Gastroesophageal sphincter (tissue), 4 donors: ENCODE measurements at regions not wholly inside any gene's neighbourhood (a gene's known extent, or its start where the extent isn't known, plus 50 kb on each side); places are given as distances from the start of the nearest gene placed in this dataset.

Source experiments
- ATAC-seq: fragments of 150-250 bp; one replicate; pipeline ENCODE4 v1.9.1; 2016; ENCODE audit warnings: mild to moderate bottlenecking, moderate library complexity
- H3K27ac ChIP-seq, 4 donors: fragments of 200-600 bp; sonication (generic) in 3 of 4; 1 replicate in 3 of 4; 2 replicates in 1 of 4; pipeline ENCODE4 v1.5.1; 2016 to 2019
- H3K27me3 ChIP-seq: fragments of 200-600 bp; sonication (generic); one replicate; pipeline ENCODE4 v1.5.1; 2019
- H3K36me3 ChIP-seq, 2 donors: fragments of 200-600 bp; sonication (generic); one replicate each; pipeline ENCODE4 v1.5.1; 2019; ENCODE audit warnings: control low read depth in 1 of 2
- H3K4me1 ChIP-seq, 3 donors: fragments of 200-600 bp; sonication (generic); 1 replicate in 2 of 3; 2 replicates in 1 of 3; pipeline ENCODE4 v1.5.1; 2016 to 2019; ENCODE audit warnings: control low read depth in 2 of 3
- H3K4me3 ChIP-seq, 2 donors: fragments of 200-600 bp; sonication (generic); one replicate each; pipeline ENCODE4 v1.5.1; 2019; ENCODE audit warnings: mild to moderate bottlenecking in 1 of 2, moderate library complexity in 1 of 2
- H3K9me3 ChIP-seq, 3 donors: fragments of 200-600 bp; sonication (generic); one replicate each; pipeline ENCODE4 v1.5.1; 2017 to 2019; ENCODE audit warnings: control low read depth in 2 of 3
- CTCF ChIP-seq, 4 experiments: fragments of 200-600 bp in 2 of 4; fragments of 450-650 bp in 2 of 4; sonication (generic) in 1 of 4; IDR thresholded peaks; one replicate each; pipeline ENCODE4 v1.5.1; 2017 to 2019; ENCODE audit warnings: antibody characterized with exemption in 4 of 4, mild to moderate bottlenecking in 2 of 4, moderate library complexity in 2 of 4
- EP300 ChIP-seq: sonication (generic); formaldehyde crosslinking; IDR thresholded peaks from one replicate; pipeline ENCODE4 v1.6.1; 2017; ENCODE audit warnings: antibody characterized with exemption, mild to moderate bottlenecking
- POLR2A ChIP-seq, 2 donors: fragments of 450-650 bp; IDR thresholded peaks; one replicate each; pipeline ENCODE4 v1.6.1; 2017; ENCODE audit warnings: antibody characterized with exemption in 2 of 2, mild to moderate bottlenecking in 2 of 2, moderate library complexity in 1 of 2
- POLR2AphosphoS5 ChIP-seq: sonication (generic); formaldehyde crosslinking; IDR thresholded peaks from one replicate; pipeline ENCODE4 v1.6.1; 2017; ENCODE audit warnings: antibody characterized with exemption
- WGBS, 2 donors: methylation state at CpG; one replicate each; pipeline ENCODE4 v1.1.5; 2018; ENCODE audit warnings: low coverage in 1 of 2; 5-methylcytosine and 5-hydroxymethylcytosine counted together

GRCh38 chr3:70608434-70608833, 296.0 kb upstream of the MDFIC2 start:
- no peak for ATAC-seq
- H3K27me3 ChIP-seq = no peaks in the 10 kb centered on the region
- H3K27ac ChIP-seq = no peak overlapping the region
- no peak for TF ChIP-seq CTCF (IDR thresholded peaks at IDR 0.05)
- TF ChIP-seq POLR2AphosphoS5 = no peak
- TF ChIP-seq POLR2A (IDR thresholded peaks at IDR 0.05) = no peak
- TF ChIP-seq EP300 = no peak
- H3K36me3 ChIP-seq = no peaks in the 10 kb centered on the region
- no peak overlapping the region for H3K4me3 ChIP-seq
- no peaks in the 10 kb centered on the region for H3K9me3 ChIP-seq
- no peaks in the 10 kb centered on the region for H3K4me1 ChIP-seq

DNA sequence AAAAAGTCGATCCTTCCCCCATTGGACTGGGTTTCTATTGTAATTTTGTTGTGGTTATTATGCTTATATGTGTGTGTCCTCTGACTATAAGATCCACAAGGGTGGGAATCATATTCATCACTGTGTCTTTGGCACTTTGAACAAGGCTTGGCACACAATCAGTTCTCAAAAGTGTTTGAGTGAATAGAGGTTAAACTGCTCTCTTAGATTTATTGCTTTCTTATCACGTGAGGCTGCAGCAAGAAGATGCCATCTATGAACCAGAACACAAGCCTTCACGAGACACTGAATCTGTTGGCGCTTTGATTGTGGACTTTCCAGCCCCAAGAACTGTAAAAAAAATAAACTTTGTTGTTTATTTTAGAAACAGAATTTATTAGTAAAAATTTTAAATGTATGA, 295.0 kb upstream of the MDFIC2 start:
- no peaks in the 10 kb centered on the region for H3K27me3 ChIP-seq
- no peak for TF ChIP-seq CTCF (IDR thresholded peaks at IDR 0.05)
- TF ChIP-seq POLR2A (IDR thresholded peaks at IDR 0.05) = no peak
- TF ChIP-seq EP300 = no peak
- TF ChIP-seq POLR2AphosphoS5 = no peak
- no peaks in the 10 kb centered on the region for H3K36me3 ChIP-seq
- no peak overlapping the region for H3K27ac ChIP-seq
- H3K9me3 ChIP-seq = no peaks in the 10 kb centered on the region
- WGBS, 2 donors = 67 to 86% methylated on average over 4 of the region's 4 CpGs
- ATAC-seq = no peak
- H3K4me1 ChIP-seq = no peaks in the 10 kb centered on the region
- H3K4me3 ChIP-seq = no peak overlapping the region

- Histone ChIP-seq H3K9me3 (no peaks in the 10 kb centered on the region), H3K27ac (no peak overlapping the region), H3K4me1 (no peaks in the 10 kb centered on the region), H3K27me3 (no peaks in the 10 kb centered on the region), H3K4me3 (no peak overlapping the region), H3K36me3 (no peaks in the 10 kb centered on the region)
- ATAC-seq = no peak
- TF ChIP-seq POLR2AphosphoS5 (no peak), EP300 (no peak), CTCF (IDR thresholded peaks at IDR 0.05) (no peak), POLR2A (IDR thresholded peaks at IDR 0.05) (no peak)
Measured at GRCh38 chr3:70606018-70606417, 293.6 kb upstream of the MDFIC2 start.

- H3K27me3 ChIP-seq = no peaks in the 10 kb centered on the region
- H3K4me1 ChIP-seq = no peaks in the 10 kb centered on the region
- H3K36me3 ChIP-seq = no peaks in the 10 kb centered on the region
- no peak for ATAC-seq
- no peaks in the 10 kb centered on the region for H3K9me3 ChIP-seq
- H3K4me3 ChIP-seq = no peak overlapping the region
- no peak for TF ChIP-seq CTCF (IDR thresholded peaks at IDR 0.05)
- WGBS, 2 donors = 59 to 80% methylated on average over 3 of the region's 3 CpGs
- no peak overlapping the region for H3K27ac ChIP-seq
Measured at GRCh38 chr3:70603103-70603502, 290.7 kb upstream of the MDFIC2 start.

GRCh38 chr3:70597312-70597711, 284.9 kb upstream of the MDFIC2 start:
- WGBS, 2 donors = 75 to 100% methylated on average over 2 of the region's 2 CpGs
- ATAC-seq = no peak
- no peaks in the 10 kb centered on the region for H3K9me3 ChIP-seq

More at GRCh38 chr3:70597312-70597711, 284.9 kb upstream of the MDFIC2 start:
- Histone ChIP-seq H3K4me3 (no peak overlapping the region), H3K27ac (no peak overlapping the region), H3K4me1 (no peaks in the 10 kb centered on the region), H3K36me3 (no peaks in the 10 kb centered on the region), H3K27me3 (no peaks in the 10 kb centered on the region)
- TF ChIP-seq CTCF (IDR thresholded peaks at IDR 0.05) (no peak), POLR2AphosphoS5 (no peak), EP300 (no peak), POLR2A (IDR thresholded peaks at IDR 0.05) (no peak)
